Activated CD4-positive, alpha-beta T cell treated with anti-CD3 and anti-CD28 coated beads for 36 hours (primary cell): ENCODE measurements at regions not wholly inside any gene's neighbourhood (a gene's known extent, or its start where the extent isn't known, plus 50 kb on each side); places are given as distances from the start of the nearest gene placed in this dataset.

ENCODE experiments used
- ATAC-seq: fragments of 200-7000 bp; cut with Tn5 transposase; one replicate; pipeline ENCODE4 v1.10.0; 2021; ENCODE audit warnings: mild to moderate bottlenecking, moderate library complexity
- CTCF ChIA-PET: fragments of 350-600 bp; sonication (Branson Sonifier 250); formaldehyde crosslinking; loops from one replicate; lab custom pipeline; 2021; ENCODE audit warnings: antibody characterized with exemption; lab: Charles Lee
- POLR2A ChIA-PET: fragments of 350-600 bp; sonication (Branson Sonifier 250); formaldehyde crosslinking; loops from one replicate; lab custom pipeline; 2021; ENCODE audit warnings: antibody characterized with exemption, inconsistent platforms; lab: Charles Lee
- DNase-seq: peaks from one replicate; pipeline ENCODE4 v3.0.0-alpha.2; 2020
- H3K27ac Mint-ChIP-seq: one replicate; pipeline ENCODE4 v1.8.0; 2021; ENCODE audit warnings: mixed read lengths
- H3K27me3 Mint-ChIP-seq: one replicate; pipeline ENCODE4 v1.8.0; 2021; ENCODE audit warnings: mixed read lengths
- H3K36me3 Mint-ChIP-seq: one replicate; pipeline ENCODE4 v1.8.0; 2021; ENCODE audit warnings: low read depth, mixed read lengths
- H3K4me1 Mint-ChIP-seq: one replicate; pipeline ENCODE4 v1.8.0; 2021; ENCODE audit warnings: mixed read lengths
- H3K4me3 Mint-ChIP-seq: one replicate; pipeline ENCODE4 v1.8.0; 2021; ENCODE audit warnings: mild to moderate bottlenecking, moderate library complexity, mixed read lengths
- H3K9me3 Mint-ChIP-seq: one replicate; pipeline ENCODE4 v1.8.0; 2021; ENCODE audit warnings: low read depth, mixed read lengths
- intact Hi-C, 2 experiments: fragments of 100-400 bp; cut with DNase I in 1 of 2; cut with micrococcal nuclease in 1 of 2; formaldehyde crosslinking; loops; one replicate each; pipeline versions ENCODE4 v1.14.2 to v1.15.1; 2022 to 2024; cut with DNase I, micrococcal nuclease

GRCh38 chr1:189510827-189511226 lies 966.8 kb downstream of the BRINP3 start:
- Mint-ChIP-seq H3K36me3 (no peaks in the 10 kb centered on the region), H3K27me3 (no peaks in the 10 kb centered on the region), H3K9me3 (peaks cover 12% of the 10 kb centered on the region), H3K4me3 (no peak overlapping the region), H3K27ac (no peak overlapping the region), H3K4me1 (no peaks in the 10 kb centered on the region)
- intact Hi-C loops: no loop called here
- no peak for ATAC-seq
- ChIA-PET POLR2A (no interaction called here), CTCF (no interaction called here)
- DNase-seq: no peak

DNA sequence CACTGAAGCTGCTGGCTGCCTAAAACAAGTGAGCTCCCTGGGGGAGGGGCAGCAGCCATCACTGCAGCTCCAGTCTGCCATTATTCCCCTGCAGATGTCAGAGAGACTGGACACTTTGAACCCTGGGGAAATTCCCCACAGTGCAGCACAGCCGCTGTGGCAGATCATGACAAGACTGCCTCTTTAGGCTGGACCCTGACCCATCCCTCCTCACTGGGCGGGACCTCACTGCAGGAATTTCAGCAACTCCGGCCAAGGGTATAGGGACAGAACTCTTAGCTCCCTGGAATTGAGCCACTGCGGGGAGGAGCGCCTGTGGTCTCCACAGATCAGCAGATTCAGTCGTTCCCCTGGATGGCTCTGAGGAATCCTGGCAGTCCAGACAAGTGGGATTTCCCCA lies 964.6 kb downstream of the BRINP3 start:
- ATAC-seq (no peak), DNase-seq (no peak)
- CTCF ChIA-PET: no interaction called here
- Mint-ChIP-seq H3K4me1 (no peaks in the 10 kb centered on the region), H3K27ac (no peak overlapping the region), H3K27me3 (no peaks in the 10 kb centered on the region), H3K36me3 (no peaks in the 10 kb centered on the region), H3K4me3 (no peak overlapping the region), H3K9me3 (peaks cover 18% of the 10 kb centered on the region)
- POLR2A ChIA-PET: no interaction called here
- intact Hi-C loops: no loop called here

DNA sequence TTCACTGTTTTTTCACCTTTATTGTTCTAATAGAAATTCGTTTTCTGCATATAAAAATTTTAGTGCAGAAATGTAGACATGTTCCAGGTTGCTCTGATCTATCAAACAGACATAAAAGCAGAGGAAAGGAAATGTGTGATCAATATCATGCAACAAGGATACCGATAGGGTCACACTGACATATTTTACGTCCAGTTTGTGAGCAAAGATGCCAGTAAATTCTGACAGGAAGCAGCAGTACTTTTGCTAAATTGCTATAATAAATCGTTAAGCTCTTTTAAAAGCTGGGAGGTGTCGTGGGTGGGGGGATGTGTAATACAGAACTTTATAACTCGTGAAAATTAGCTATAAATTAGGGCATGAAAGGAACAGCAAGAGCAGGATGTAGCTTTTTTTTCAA lies 955.2 kb downstream of the BRINP3 start:
- no peak for ATAC-seq
- Mint-ChIP-seq H3K4me1 (no peaks in the 10 kb centered on the region), H3K9me3 (peaks cover 6% of the 10 kb centered on the region), H3K4me3 (no peak overlapping the region), H3K27me3 (no peaks in the 10 kb centered on the region), H3K27ac (no peak overlapping the region), H3K36me3 (no peaks in the 10 kb centered on the region)
- ChIA-PET POLR2A (no interaction called here), CTCF (no interaction called here)
- no peak for DNase-seq
- intact Hi-C loops: no loop called here

GRCh38 chr1:189524501-189524900 lies 953.2 kb downstream of the BRINP3 start:
- H3K9me3 Mint-ChIP-seq: peaks cover 4% of the 10 kb centered on the region
- no peaks in the 10 kb centered on the region for H3K27me3 Mint-ChIP-seq
- no peaks in the 10 kb centered on the region for H3K4me1 Mint-ChIP-seq
- ATAC-seq (no peak), DNase-seq (no peak)
- H3K27ac Mint-ChIP-seq: no peak overlapping the region
- ChIA-PET POLR2A (no interaction called here), CTCF (no interaction called here)
- intact Hi-C loops: no loop called here
- H3K4me3 Mint-ChIP-seq: no peak overlapping the region
- no peaks in the 10 kb centered on the region for H3K36me3 Mint-ChIP-seq

DNA sequence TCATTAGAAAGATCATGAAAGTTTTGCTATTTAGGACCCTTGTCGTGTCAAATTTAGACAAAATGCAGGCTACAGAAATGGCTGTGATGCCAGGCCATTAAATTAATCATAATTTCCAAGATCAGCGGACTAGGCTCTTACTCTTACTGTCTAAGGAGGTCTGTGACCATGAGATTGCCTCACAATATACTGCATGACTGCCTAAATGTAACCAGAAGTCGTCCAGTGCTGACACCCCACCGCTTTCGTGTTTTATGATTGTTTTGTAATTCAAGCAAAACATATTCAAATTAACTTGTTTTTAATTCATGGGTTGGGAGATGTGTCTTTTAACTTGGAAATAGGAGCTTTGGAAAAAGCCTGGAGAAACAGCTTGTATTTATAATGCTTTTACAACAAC lies 947.5 kb downstream of the BRINP3 start:
- Mint-ChIP-seq H3K9me3 (peaks cover 4% of the 10 kb centered on the region), H3K27me3 (no peaks in the 10 kb centered on the region), H3K27ac (no peak overlapping the region), H3K4me1 (no peaks in the 10 kb centered on the region), H3K36me3 (no peaks in the 10 kb centered on the region), H3K4me3 (no peak overlapping the region)
- POLR2A ChIA-PET: no interaction called here
- DNase-seq (no peak), ATAC-seq (no peak)
- intact Hi-C loops: no loop called here
- CTCF ChIA-PET: no interaction called here

DNA sequence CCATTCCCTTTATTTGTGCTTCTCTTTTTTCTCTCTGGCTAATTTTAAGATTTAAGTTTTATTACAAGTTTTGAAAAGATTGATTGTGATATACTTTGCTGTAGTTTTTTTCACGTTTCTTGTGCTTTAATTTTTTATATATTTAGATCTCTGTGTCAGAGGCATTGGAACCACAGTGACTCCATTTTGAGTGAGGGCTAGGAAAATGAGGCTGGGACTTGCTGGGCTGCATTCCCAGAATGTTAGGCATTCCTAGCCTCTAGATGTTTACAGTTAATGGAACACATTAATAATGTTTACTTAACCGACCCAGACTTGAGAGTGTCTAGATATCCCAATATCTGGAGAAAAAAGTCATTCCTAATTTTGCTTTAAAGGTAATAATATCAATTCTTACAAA lies 939.4 kb downstream of the BRINP3 start:
- no peak overlapping the region for H3K4me3 Mint-ChIP-seq
- no peaks in the 10 kb centered on the region for H3K36me3 Mint-ChIP-seq
- POLR2A ChIA-PET: no interaction called here
- H3K4me1 Mint-ChIP-seq: no peaks in the 10 kb centered on the region
- H3K9me3 Mint-ChIP-seq: peaks cover 9% of the 10 kb centered on the region
- intact Hi-C loops: no loop called here
- H3K27ac Mint-ChIP-seq: no peak overlapping the region
- DNase-seq: no peak
- H3K27me3 Mint-ChIP-seq: no peaks in the 10 kb centered on the region
- CTCF ChIA-PET: no interaction called here
- ATAC-seq: no peak

GRCh38 chr1:189550498-189550897 lies 927.2 kb downstream of the BRINP3 start:
- no peak for DNase-seq
- Mint-ChIP-seq H3K9me3 (peaks cover 1% of the 10 kb centered on the region), H3K4me1 (no peaks in the 10 kb centered on the region), H3K36me3 (no peaks in the 10 kb centered on the region), H3K4me3 (no peak overlapping the region), H3K27me3 (no peaks in the 10 kb centered on the region), H3K27ac (no peak overlapping the region)
- no peak for ATAC-seq
- ChIA-PET POLR2A (no interaction called here), CTCF (no interaction called here)
- intact Hi-C loops: no loop called here

DNA sequence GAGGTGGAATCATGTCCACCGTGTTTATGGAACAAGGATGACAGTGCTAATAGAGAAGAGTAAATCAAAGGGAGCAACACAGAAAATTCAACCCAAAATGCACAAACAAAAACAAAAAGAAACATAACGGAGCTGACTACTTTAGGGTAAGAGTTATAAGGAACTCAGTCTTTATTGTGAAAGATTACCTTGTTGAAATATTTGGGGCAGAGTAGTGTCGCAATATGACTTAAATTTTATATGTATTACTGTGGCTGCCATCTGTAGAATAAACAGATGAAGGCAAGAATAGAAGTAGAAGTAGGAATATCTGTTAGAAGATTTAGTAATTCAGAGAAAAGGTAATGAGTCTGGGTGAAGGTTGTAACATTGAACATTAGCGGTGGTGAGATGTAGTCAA lies 913.9 kb downstream of the BRINP3 start:
- H3K36me3 Mint-ChIP-seq: no peaks in the 10 kb centered on the region
- H3K9me3 Mint-ChIP-seq: peaks cover 14% of the 10 kb centered on the region
- no peak overlapping the region for H3K27ac Mint-ChIP-seq
- no peak overlapping the region for H3K4me3 Mint-ChIP-seq
- ChIA-PET POLR2A (no interaction called here), CTCF (no interaction called here)
- DNase-seq (no peak), ATAC-seq (no peak)
- no peaks in the 10 kb centered on the region for H3K27me3 Mint-ChIP-seq
- intact Hi-C loops: no loop called here
- H3K4me1 Mint-ChIP-seq: no peaks in the 10 kb centered on the region

- DNase-seq: no peak
- intact Hi-C loops: no loop called here
- no peak overlapping the region for H3K27ac Mint-ChIP-seq
- H3K27me3 Mint-ChIP-seq: no peaks in the 10 kb centered on the region
- H3K9me3 Mint-ChIP-seq: peaks cover 15% of the 10 kb centered on the region
- POLR2A ChIA-PET: no interaction called here
- H3K4me1 Mint-ChIP-seq: no peaks in the 10 kb centered on the region
- no peak for ATAC-seq
- H3K36me3 Mint-ChIP-seq: no peaks in the 10 kb centered on the region
- CTCF ChIA-PET: no interaction called here
- no peak overlapping the region for H3K4me3 Mint-ChIP-seq
Measured at GRCh38 chr1:189567890-189568289, 909.8 kb downstream of the BRINP3 start.

- ChIA-PET CTCF (no interaction called here), POLR2A (no interaction called here)
- Mint-ChIP-seq H3K27ac (no peak overlapping the region), H3K27me3 (no peaks in the 10 kb centered on the region), H3K36me3 (no peaks in the 10 kb centered on the region), H3K4me3 (no peak overlapping the region), H3K9me3 (peaks cover 4% of the 10 kb centered on the region), H3K4me1 (no peaks in the 10 kb centered on the region)
- intact Hi-C loops: no loop called here
- ATAC-seq (no peak), DNase-seq (no peak)
Measured at GRCh38 chr1:189596197-189596596, 881.5 kb downstream of the BRINP3 start.

DNA sequence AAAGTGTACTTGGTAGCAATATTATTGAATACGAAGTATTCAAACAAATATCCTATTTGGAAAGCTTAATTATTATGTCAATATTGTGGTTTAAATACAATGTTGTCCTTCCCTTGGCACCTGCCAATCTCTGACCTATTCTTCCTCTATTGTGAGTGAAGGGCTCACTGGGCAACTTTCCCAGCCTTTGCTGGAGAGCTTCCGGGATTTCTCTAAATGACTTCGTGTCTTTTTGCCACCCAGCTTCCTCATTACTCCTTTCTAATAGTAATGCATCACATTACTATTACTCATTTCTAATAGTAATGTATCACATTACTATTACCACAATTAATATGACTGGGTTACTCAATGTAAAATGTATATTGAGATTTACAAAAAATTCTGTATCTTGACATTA lies 880.6 kb downstream of the BRINP3 start:
- intact Hi-C loops: no loop called here
- ChIA-PET POLR2A (no interaction called here), CTCF (no interaction called here)
- Mint-ChIP-seq H3K27ac (no peak overlapping the region), H3K36me3 (no peaks in the 10 kb centered on the region), H3K4me3 (no peak overlapping the region), H3K9me3 (peaks cover 4% of the 10 kb centered on the region), H3K4me1 (no peaks in the 10 kb centered on the region), H3K27me3 (no peaks in the 10 kb centered on the region)
- no peak for ATAC-seq
- DNase-seq: no peak

- CTCF ChIA-PET: no interaction called here
- POLR2A ChIA-PET: no interaction called here
- no peak overlapping the region for H3K27ac Mint-ChIP-seq
- DNase-seq: no peak
- H3K27me3 Mint-ChIP-seq: no peaks in the 10 kb centered on the region
- no peaks in the 10 kb centered on the region for H3K9me3 Mint-ChIP-seq
- H3K4me1 Mint-ChIP-seq: no peaks in the 10 kb centered on the region
- no peak overlapping the region for H3K4me3 Mint-ChIP-seq
- H3K36me3 Mint-ChIP-seq: no peaks in the 10 kb centered on the region
- ATAC-seq: no peak
- intact Hi-C loops: no loop called here
Measured at GRCh38 chr1:189605226-189605625, 872.4 kb downstream of the BRINP3 start.

DNA sequence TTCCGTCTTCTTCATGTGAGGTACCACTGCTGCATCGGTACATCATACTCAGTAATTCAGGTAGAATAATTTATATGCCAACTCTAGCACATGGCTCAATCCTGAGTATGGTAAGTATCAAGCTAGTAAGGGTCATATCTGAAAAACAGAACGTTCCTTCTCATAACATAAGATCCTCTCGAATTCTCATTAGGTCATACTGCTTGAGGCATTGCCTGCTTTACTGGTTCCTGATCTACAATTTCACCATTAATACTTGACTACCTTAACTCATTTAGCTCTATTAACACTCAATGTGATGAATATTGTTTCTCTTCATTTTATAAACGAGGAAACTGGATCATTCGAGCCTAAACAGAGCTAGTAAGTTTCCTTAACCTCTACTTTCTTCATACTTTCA lies 871.6 kb downstream of the BRINP3 start:
- Mint-ChIP-seq H3K4me1 (no peaks in the 10 kb centered on the region), H3K36me3 (no peaks in the 10 kb centered on the region), H3K27ac (no peak overlapping the region), H3K4me3 (no peak overlapping the region), H3K9me3 (no peaks in the 10 kb centered on the region), H3K27me3 (no peaks in the 10 kb centered on the region)
- DNase-seq: no peak
- ChIA-PET CTCF (no interaction called here), POLR2A (no interaction called here)
- ATAC-seq: no peak
- intact Hi-C loops: no loop called here
